NCI-H2227 treated with DMSO at 0.1 percent for 48 hours (cell line): ENCODE measurements at regions not wholly inside any gene's neighbourhood (a gene's known extent, or its start where the extent isn't known, plus 50 kb on each side); places are given as distances from the start of the nearest gene placed in this dataset.
"Not testable (repeated sequence)": the region's sequence is repeated elsewhere in the genome, so short reads cannot be mapped to it uniquely, and the experiment has no call there.

Experiments used
- DNase-seq: peaks from one replicate; lab custom pipeline; 2025; lab: John Stamatoyannopoulos, UW

- DNase-seq, result no peak
Measured at GRCh38 chr10:53650794-53651193, 878.2 kb upstream of the MBL2 start.

GRCh38 chr10:53647221-53647620, 874.6 kb upstream of the MBL2 start:
- not testable (repeated sequence) for DNase-seq

GRCh38 chr10:53646525-53646924, 873.9 kb upstream of the MBL2 start:
- DNase-seq, result no peak

GRCh38 chr10:53645951-53646350, 873.4 kb upstream of the MBL2 start:
- DNase-seq, result no peak

GRCh38 chr10:53638006-53638405, 865.4 kb upstream of the MBL2 start:
- DNase-seq, result no peak

- no peak for DNase-seq
Measured at GRCh38 chr10:53624722-53625121, 852.1 kb upstream of the MBL2 start.

GRCh38 chr10:53622201-53622600, 849.6 kb upstream of the MBL2 start:
- no peak for DNase-seq

GRCh38 chr10:53619671-53620070, 847.1 kb upstream of the MBL2 start:
- DNase-seq, result no peak

- DNase-seq, result no peak
Measured at GRCh38 chr10:53607691-53608090, 835.1 kb upstream of the MBL2 start.

GRCh38 chr10:53606981-53607380, 834.4 kb upstream of the MBL2 start:
- no peak for DNase-seq

- peak; percentile 50 for DNase-seq
Measured at GRCh38 chr10:53601260-53601875, 828.8 kb upstream of the MBL2 start.

- DNase-seq, result no peak
Measured at GRCh38 chr10:53598914-53599313, 826.3 kb upstream of the MBL2 start.

- DNase-seq, result no peak
Measured at GRCh38 chr10:53597835-53598251, 825.3 kb upstream of the MBL2 start.

GRCh38 chr10:53580465-53580864, 807.9 kb upstream of the MBL2 start:
- no peak for DNase-seq

- DNase-seq, result no peak
Measured at GRCh38 chr10:53579773-53580172, 807.2 kb upstream of the MBL2 start.

- no peak for DNase-seq
Measured at GRCh38 chr10:53574024-53574423, 801.4 kb upstream of the MBL2 start.

GRCh38 chr10:53573498-53573897, 800.9 kb upstream of the MBL2 start:
- DNase-seq, result no peak

- no peak for DNase-seq
Measured at GRCh38 chr10:53572799-53573198, 800.2 kb upstream of the MBL2 start.

GRCh38 chr10:53570221-53570620, 797.6 kb upstream of the MBL2 start:
- no peak for DNase-seq

- no peak for DNase-seq
Measured at GRCh38 chr10:53569455-53569854, 796.9 kb upstream of the MBL2 start.

GRCh38 chr10:53548664-53549063, 776.1 kb upstream of the MBL2 start:
- DNase-seq, result no peak

GRCh38 chr10:53547364-53547763, 774.8 kb upstream of the MBL2 start:
- DNase-seq, result no peak

- no peak for DNase-seq
Measured at GRCh38 chr10:53543410-53543809, 770.8 kb upstream of the MBL2 start.

- no peak for DNase-seq
Measured at GRCh38 chr10:53537508-53537907, 764.9 kb upstream of the MBL2 start.

- DNase-seq, result no peak
Measured at GRCh38 chr10:53536322-53536721, 763.7 kb upstream of the MBL2 start.
